ENCODE measurements at regions not wholly inside any gene's neighbourhood (a gene's known extent, or its start where the extent isn't known, plus 50 kb on each side); places are given as distances from the start of the nearest gene placed in this dataset.

DNA sequence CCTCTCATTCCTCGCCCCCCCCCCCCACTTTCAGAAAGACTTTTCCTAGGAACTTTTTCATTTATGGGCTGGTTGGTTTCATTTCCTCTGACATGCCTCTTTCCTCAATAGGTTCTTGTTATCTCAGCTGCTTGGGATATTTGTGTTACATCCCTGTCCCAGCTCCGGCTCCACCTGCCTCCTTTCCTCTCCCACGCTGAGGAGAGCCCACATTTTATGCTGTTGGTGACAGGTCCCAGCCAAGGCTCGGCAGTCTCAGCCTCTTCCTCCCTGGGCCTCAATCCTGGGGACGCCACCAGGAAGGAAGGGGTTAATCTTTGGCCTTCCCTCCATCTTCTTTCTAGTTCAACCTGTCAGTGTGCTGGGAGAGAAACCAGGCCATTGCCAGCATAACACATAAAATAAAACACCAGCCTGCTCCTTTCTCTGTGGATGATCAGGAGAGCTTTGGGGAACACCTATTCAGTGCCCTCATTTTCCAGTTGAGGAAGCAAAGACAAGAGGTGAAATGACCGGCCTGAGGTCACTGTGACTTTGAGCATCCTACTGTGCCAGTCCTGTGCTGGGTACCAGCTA, 216.9 kb upstream of the TNP1 start:
- no peak for ATAC-seq
- DNase-seq, result no peak
- H3K36me3 Mint-ChIP-seq (ENCODE audit: low read depth), result no peaks in the 10 kb centered on the region
- H3K27me3 Mint-ChIP-seq, result no peaks in the 10 kb centered on the region
- peaks cover 10% of the 10 kb centered on the region for H3K4me1 Mint-ChIP-seq
- H3K27ac Mint-ChIP-seq, result no peak overlapping the region
- intact Hi-C loops (cut with DNase I, micrococcal nuclease), result no loop called here
- no peak overlapping the region for H3K4me3 Mint-ChIP-seq
- no peaks in the 10 kb centered on the region for H3K9me3 Mint-ChIP-seq (ENCODE audit: low read depth)
- ChIA-PET CTCF (no interaction called here), POLR2A (no interaction called here)

DNA sequence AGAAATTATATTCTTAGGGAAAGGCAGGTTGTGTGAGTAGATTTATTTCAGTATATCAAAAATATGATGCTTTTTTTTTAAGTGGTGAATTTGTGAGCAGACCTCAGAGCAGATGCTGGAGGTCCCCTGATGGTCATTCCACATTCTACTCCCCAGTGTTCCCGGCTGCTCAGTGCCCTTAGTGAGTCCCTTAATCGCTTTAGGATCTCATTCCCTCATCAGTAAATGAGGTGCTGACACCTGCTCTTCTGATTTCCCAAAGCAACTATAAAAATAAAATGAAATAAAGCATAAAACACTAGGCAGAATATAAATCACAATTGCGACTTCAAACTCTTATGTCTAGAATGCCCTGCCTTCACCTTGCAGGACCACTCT, 216.2 kb upstream of the TNP1 start:
- intact Hi-C loops (cut with DNase I, micrococcal nuclease), result no loop called here
- H3K4me3 Mint-ChIP-seq, result no peak overlapping the region
- CTCF ChIA-PET, result no interaction called here
- H3K27me3 Mint-ChIP-seq, result no peaks in the 10 kb centered on the region
- DNase-seq (no peak), ATAC-seq (no peak)
- no peaks in the 10 kb centered on the region for H3K36me3 Mint-ChIP-seq (ENCODE audit: low read depth)
- no peaks in the 10 kb centered on the region for H3K9me3 Mint-ChIP-seq (ENCODE audit: low read depth)
- H3K27ac Mint-ChIP-seq, result no peak overlapping the region
- peaks cover 10% of the 10 kb centered on the region for H3K4me1 Mint-ChIP-seq
- POLR2A ChIA-PET, result no interaction called here

DNA sequence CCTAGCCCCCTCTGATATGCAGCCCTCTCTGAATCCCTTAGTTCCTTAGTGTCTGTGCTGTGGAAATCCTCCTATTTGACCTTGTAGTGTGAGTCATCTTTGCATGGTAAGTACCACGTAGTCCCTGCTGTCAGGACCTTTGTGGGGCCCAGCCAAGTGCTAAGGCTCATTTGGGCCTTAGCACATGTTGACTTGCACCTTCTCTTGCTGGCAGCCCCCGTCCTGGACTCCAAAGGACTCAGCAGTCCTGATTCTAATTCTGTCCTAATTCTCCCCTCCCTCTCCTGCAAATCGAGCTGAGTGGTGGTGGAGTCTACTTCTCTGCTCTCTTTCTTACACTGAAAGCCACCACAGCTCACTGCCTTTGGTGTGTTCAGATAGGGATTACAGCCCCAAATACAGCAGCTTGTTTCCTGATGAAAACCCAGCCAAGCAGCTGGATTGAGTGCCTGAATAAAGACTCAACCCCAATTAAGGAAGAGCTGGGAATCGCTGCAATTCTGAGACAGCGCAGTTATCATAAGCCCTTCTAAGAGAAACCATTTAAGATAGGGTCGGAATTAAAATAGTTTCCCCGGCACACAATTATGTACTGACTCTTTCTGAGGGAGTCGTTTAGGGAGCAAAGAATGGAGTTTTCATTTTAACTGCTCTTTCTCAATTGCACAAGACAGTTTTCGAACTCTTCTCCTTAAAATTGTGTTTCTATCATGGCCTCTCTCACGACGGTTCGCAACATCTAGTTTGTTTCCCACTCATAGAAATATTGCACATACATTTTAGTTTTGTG, 215.6 kb upstream of the TNP1 start:
- ChIA-PET CTCF (no interaction called here), POLR2A (no interaction called here)
- H3K27me3 Mint-ChIP-seq, result no peaks in the 10 kb centered on the region
- H3K27ac Mint-ChIP-seq, result no peak overlapping the region
- peak; percentile 19 for ATAC-seq
- DNase-seq, result no peak
- H3K9me3 Mint-ChIP-seq (ENCODE audit: low read depth), result no peaks in the 10 kb centered on the region
- intact Hi-C loops (cut with DNase I, micrococcal nuclease), result no loop called here
- H3K4me3 Mint-ChIP-seq, result no peak overlapping the region
- no peaks in the 10 kb centered on the region for H3K36me3 Mint-ChIP-seq (ENCODE audit: low read depth)
- peaks cover 10% of the 10 kb centered on the region for H3K4me1 Mint-ChIP-seq

DNA sequence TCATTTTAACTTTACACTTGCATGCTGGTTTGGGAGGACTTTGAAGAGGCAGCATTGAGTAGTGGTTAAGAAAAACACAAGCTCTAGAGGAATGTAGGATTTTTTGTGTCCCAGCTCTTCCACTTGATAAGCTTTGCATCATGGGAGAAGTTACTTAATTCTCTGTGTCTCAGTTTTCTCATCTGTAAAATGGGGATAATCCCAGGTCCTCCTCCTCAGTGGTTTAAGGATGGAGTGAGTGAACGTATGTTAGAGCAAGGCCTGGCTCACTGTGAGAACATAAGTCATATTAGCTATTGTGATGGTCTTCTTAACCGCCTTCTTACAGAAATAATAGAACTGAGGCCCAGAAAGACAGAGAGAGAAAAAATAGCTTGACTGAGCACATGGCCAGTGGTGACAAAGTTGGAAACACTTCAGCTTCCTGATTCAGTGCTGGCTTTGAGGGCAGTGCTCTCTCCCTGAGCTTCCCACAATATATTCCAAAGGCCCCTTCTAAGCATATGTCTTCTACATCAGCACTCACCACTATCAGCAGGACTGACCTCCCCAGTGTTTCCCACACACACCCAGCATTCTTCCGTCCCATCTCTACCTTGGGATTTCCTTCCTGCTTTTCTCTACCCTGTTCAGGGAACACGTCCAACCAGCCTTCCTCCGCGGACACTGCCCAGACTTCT, 214.9 kb upstream of the TNP1 start:
- DNase-seq (no peak), ATAC-seq (no peak)
- no peaks in the 10 kb centered on the region for H3K9me3 Mint-ChIP-seq (ENCODE audit: low read depth)
- ChIA-PET POLR2A (no interaction called here), CTCF (interaction anchor here (0.9 to 1.2 kb wide), 4 partner anchors 10 to 16 kb away, joined by 3 to 6 read pairs (median 4); no protein-coding TSS in a partner anchor)
- no peaks in the 10 kb centered on the region for H3K27me3 Mint-ChIP-seq
- no peak overlapping the region for H3K27ac Mint-ChIP-seq
- peaks cover 10% of the 10 kb centered on the region for H3K4me1 Mint-ChIP-seq
- no peak overlapping the region for H3K4me3 Mint-ChIP-seq
- intact Hi-C loops (cut with DNase I, micrococcal nuclease), result no loop called here
- no peaks in the 10 kb centered on the region for H3K36me3 Mint-ChIP-seq (ENCODE audit: low read depth)

DNA sequence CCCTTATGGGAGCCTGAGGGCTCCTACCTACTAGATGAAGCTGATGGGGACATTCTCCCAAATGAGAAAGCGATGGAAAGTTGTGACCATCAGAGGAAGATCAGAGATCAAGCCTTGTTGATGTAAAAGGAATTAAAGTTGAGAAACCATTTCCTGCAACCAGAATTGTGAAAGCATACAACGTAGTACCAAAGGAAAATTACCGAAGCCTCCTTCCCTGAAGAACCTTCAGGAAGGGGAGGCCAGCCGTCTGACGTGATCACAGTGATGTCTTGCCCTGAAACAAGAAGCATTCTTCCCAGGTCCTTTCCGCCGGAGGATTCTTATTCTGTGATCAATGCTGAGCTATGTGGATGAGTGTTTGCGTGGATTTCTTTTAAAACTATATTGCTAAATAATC, 211.6 kb upstream of the TNP1 start:
- H3K4me1 Mint-ChIP-seq, result no peaks in the 10 kb centered on the region
- no peaks in the 10 kb centered on the region for H3K9me3 Mint-ChIP-seq (ENCODE audit: low read depth)
- peaks cover 4% of the 10 kb centered on the region for H3K27me3 Mint-ChIP-seq
- no peak overlapping the region for H3K4me3 Mint-ChIP-seq
- CTCF ChIA-PET, result no interaction called here
- H3K36me3 Mint-ChIP-seq (ENCODE audit: low read depth), result no peaks in the 10 kb centered on the region
- H3K27ac Mint-ChIP-seq, result no peak overlapping the region
- ATAC-seq (no peak), DNase-seq (no peak)
- POLR2A ChIA-PET, result no interaction called here
- intact Hi-C loops (cut with DNase I, micrococcal nuclease), result no loop called here

DNA sequence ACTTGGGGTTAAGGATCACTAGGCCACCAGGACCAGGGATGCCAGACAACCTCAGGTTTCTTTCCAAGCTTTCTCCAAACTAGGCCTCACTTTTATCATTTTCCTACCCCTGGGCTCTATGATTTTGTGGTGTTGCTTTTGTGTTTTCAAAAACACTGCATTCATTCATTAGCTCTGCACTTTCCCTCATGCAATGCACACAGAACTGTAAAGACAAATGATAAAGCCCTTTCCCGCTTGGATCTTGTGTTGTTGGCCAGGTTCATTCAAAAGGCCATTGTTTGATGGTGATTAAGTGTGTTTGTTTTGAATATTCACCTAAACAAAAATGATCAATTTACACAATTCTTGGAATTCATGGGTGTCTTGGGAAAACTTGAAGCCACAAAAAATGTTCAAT, 210.7 kb upstream of the TNP1 start:
- Mint-ChIP-seq H3K27ac (no peak overlapping the region), H3K4me3 (no peak overlapping the region), H3K4me1 (no peaks in the 10 kb centered on the region), H3K27me3 (peaks cover 6% of the 10 kb centered on the region), H3K36me3 (ENCODE audit: low read depth) (no peaks in the 10 kb centered on the region), H3K9me3 (ENCODE audit: low read depth) (no peaks in the 10 kb centered on the region)
- ChIA-PET POLR2A (no interaction called here), CTCF (no interaction called here)
- no peak for ATAC-seq
- intact Hi-C loops (cut with DNase I, micrococcal nuclease), result no loop called here
- DNase-seq, result no peak

DNA sequence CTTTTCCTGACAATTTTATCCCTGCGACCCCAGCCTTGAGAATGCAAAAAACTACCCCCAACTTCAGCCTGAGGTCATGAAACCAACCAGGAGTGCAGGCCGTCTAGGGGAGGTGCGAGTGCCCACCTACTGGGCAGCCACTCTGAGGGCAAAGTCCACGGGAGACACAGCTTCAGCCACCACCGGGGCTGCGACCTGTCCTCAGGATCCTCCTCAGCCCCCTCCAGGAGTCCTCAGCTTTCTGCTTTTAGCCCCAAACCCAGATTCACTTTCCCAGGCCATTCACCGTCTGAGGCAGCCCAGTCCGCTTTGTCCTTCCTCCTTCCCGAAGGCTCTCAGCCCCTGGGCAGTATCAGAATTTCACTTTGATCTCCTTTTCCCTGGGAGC, 210.2 kb upstream of the TNP1 start:
- ChIA-PET POLR2A (no interaction called here), CTCF (no interaction called here)
- Mint-ChIP-seq H3K27ac (no peak overlapping the region), H3K4me1 (no peaks in the 10 kb centered on the region), H3K4me3 (no peak overlapping the region), H3K27me3 (peaks cover 6% of the 10 kb centered on the region), H3K9me3 (ENCODE audit: low read depth) (no peaks in the 10 kb centered on the region), H3K36me3 (ENCODE audit: low read depth) (no peaks in the 10 kb centered on the region)
- DNase-seq (no peak), ATAC-seq (no peak)
- intact Hi-C loops (cut with DNase I, micrococcal nuclease), result no loop called here

DNA sequence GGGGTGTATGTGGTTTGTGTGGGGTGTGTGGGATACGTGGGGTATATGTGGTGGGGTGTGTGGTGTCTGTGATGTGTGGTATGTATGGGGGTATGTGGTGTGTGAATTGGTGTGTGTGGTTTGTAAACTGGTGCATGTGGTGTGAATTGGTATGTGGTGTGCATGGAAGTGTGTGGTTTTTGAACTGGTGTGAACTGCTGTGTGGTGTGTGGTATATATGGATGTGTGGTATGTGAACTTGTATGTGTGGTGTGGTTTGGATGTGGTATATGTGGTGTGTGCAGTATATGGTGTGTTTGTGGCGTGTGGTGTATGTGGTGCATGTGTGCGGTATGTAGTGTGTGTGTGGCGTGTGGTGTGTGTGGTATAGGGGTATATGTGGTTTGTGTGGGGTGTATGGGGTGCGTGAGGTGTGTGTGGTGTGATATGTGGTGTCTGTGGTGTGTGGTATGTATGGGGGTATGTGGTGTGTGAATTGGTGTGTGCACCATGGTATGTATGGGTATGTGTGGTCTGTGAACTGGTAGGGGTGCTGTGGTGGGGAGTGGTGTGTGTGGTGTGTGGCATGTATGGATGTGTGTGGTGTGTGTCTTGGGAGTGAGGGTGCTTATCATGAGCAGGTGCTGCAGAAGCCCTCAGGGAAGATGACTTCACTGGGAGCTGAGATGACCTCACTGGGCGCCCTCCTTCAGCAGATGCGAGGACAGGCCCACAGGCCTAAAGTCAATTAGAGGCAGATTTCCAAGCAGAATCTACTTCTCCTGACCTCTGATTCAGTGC, 209.6 kb upstream of the TNP1 start:
- CTCF ChIA-PET, result no interaction called here
- intact Hi-C loops (cut with DNase I, micrococcal nuclease), result loop anchor here in 1 of 2 experiments (10.0 kb wide), 1 partner anchor 445 kb away; no protein-coding TSS in a partner anchor
- Mint-ChIP-seq H3K4me3 (no peak overlapping the region), H3K36me3 (ENCODE audit: low read depth) (no peaks in the 10 kb centered on the region), H3K4me1 (peaks cover 3% of the 10 kb centered on the region), H3K9me3 (ENCODE audit: low read depth) (no peaks in the 10 kb centered on the region), H3K27ac (no peak overlapping the region), H3K27me3 (peaks cover 6% of the 10 kb centered on the region)
- ATAC-seq (no peak), DNase-seq (no peak)
- POLR2A ChIA-PET, result no interaction called here

DNA sequence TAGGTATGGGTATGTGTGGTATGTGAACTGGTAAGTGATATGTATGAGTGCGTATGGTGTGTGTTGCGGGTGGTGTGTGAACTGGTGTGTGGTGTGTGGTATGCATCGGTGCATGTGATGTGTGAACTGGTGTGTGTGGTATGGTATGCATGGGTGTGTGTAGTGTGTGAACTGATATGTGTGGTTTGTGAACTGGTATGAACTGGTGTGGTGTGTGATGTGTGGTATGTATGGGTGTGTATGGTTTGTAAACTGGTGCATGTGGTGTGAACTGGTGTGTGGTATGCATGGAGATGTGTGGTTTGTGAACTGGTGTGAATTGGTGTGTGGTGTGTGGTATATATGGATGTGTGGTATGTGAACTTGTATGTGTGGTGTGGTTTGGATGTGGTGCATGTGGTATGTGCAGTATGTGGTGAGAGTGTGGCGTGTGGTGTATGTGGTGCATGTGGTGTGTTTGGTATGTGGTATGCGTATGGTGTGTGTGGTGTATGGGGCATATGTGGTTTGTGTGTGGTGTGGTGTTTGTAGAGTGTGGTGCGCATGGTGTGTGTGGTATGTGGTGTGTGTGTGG, 208.9 kb upstream of the TNP1 start:
- no peak overlapping the region for H3K27ac Mint-ChIP-seq
- ATAC-seq, result no peak
- peaks cover 3% of the 10 kb centered on the region for H3K4me1 Mint-ChIP-seq
- no peak overlapping the region for H3K4me3 Mint-ChIP-seq
- intact Hi-C loops (cut with DNase I, micrococcal nuclease), result loop anchor here in 1 of 2 experiments (10.0 kb wide), 1 partner anchor 446 kb away; no protein-coding TSS in a partner anchor
- H3K27me3 Mint-ChIP-seq, result peaks cover 6% of the 10 kb centered on the region
- ChIA-PET CTCF (no interaction called here), POLR2A (no interaction called here)
- no peaks in the 10 kb centered on the region for H3K36me3 Mint-ChIP-seq (ENCODE audit: low read depth)
- no peak for DNase-seq
- H3K9me3 Mint-ChIP-seq (ENCODE audit: low read depth), result no peaks in the 10 kb centered on the region

DNA sequence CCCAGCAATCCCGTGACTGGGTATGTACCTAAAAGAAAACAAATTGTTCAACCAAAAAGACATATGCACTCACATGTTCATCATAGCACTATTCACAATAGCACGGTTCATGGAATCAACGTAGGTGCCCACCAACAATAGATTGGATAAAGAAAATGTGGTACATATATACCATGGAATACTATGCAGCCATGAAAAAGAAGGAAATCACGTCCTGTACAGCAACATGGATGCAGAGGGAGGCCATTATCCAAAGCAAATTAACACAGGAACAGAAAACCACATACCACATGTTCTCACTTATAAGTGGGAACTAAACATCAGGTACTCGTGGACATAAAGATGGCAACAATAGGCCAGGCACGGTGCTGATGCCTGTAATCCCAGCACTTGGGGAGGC, 207.9 kb upstream of the TNP1 start:
- peaks cover 6% of the 10 kb centered on the region for H3K27me3 Mint-ChIP-seq
- no peaks in the 10 kb centered on the region for H3K9me3 Mint-ChIP-seq (ENCODE audit: low read depth)
- H3K36me3 Mint-ChIP-seq (ENCODE audit: low read depth), result no peaks in the 10 kb centered on the region
- DNase-seq (no peak), ATAC-seq (no peak)
- H3K4me1 Mint-ChIP-seq, result peaks cover 3% of the 10 kb centered on the region
- POLR2A ChIA-PET, result no interaction called here
- intact Hi-C loops (cut with DNase I, micrococcal nuclease), result loop anchor here in 1 of 2 experiments (10.0 kb wide), 1 partner anchor 447 kb away; no protein-coding TSS in a partner anchor
- no peak overlapping the region for H3K27ac Mint-ChIP-seq
- CTCF ChIA-PET, result no interaction called here
- no peak overlapping the region for H3K4me3 Mint-ChIP-seq

DNA sequence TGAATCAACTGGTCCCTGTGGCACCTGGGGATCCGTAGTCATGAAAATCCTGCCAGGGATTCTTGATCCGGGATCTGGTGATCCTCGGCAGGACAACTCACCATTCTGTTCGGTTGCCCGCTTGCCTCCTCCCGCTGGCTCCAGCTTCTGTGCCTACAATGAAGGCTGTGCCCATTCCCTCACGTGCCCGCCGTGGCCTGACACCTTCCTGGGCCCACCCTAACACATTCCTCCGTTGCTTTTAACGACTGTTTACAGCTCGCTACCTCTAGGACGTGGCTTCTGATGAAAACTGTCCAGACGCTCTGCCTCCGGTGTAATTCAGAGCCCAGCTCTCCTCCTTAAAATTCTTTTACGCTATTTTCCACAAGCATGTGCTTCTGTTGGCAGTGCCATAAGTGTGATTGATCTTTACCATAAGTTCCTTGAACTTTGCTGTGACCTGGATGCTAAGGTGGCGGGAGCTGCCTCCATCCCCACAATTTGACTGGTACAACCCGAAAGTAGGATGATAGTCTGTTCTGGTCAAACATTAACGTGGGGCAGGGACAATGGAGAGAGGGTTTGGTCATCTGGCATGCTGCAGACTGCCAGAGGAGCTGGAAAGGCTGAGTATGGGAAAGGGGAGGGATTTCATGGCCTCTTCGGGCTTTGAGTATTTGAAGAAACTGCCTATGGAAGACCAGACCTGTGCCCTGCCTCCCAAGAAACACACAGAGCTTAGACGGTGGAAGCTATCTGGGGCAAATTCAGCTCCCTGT, 206.8 kb upstream of the TNP1 start:
- CTCF ChIA-PET, result no interaction called here
- Mint-ChIP-seq H3K27ac (no peak overlapping the region), H3K27me3 (peaks cover 6% of the 10 kb centered on the region), H3K36me3 (ENCODE audit: low read depth) (no peaks in the 10 kb centered on the region), H3K4me1 (peaks cover 3% of the 10 kb centered on the region), H3K9me3 (ENCODE audit: low read depth) (no peaks in the 10 kb centered on the region), H3K4me3 (no peak overlapping the region)
- ATAC-seq (no peak), DNase-seq (no peak)
- POLR2A ChIA-PET, result no interaction called here
- intact Hi-C loops (cut with DNase I, micrococcal nuclease), result loop anchor here in 1 of 2 experiments (10.0 kb wide), 1 partner anchor 448 kb away; no protein-coding TSS in a partner anchor

All from activated CD4-positive, alpha-beta T cell treated with anti-CD3 and anti-CD28 coated beads for 36 hours (primary cell).